Heart left ventricle (tissue), 13 donors: ENCODE measurements at regions not wholly inside any gene's neighbourhood (a gene's known extent, or its start where the extent isn't known, plus 50 kb on each side); places are given as distances from the start of the nearest gene placed in this dataset.

Experiments
- POLR2A ChIP-seq, 2 donors: fragments of 450-650 bp; IDR thresholded peaks; one replicate each; pipeline ENCODE4 v1.6.1; 2017; ENCODE audit warnings: antibody characterized with exemption in 2 of 2, mild to moderate bottlenecking in 2 of 2, moderate library complexity in 2 of 2
- TF ChIP-seq, protein P1 (sequence below), 12 donors: fragments of 200-600 bp; sonication (generic) in 4 of 12; IDR thresholded peaks; one replicate each; pipeline versions ENCODE4 v1.5.0 to v1.8.0; 2018 to 2022; ENCODE audit warnings: antibody characterized with exemption in 12 of 12, mild to moderate bottlenecking in 5 of 12
- donor health status: ischemic (EF 13 %, LVEDD 7.1; RV severe dilation, severe dysfunction).
- donor health status: DM: no; HTN: yes; CAD: no.
- donor health status: DM: no; HTN: no; CAD: no.
- donor health status: ischemic (EF 25% LVEDD 6.9; RV normal size, moderate dysfunction).
- donor health status: ischemic (EF 25% LVEDD 5.7; RV mildly dilated, moderate dysfunction).
- donor health status: ischemic (EF 35%, LVEDD 5.7; RV mildly dilated, moderate dysfunction).
- donor health status: nonischemic (EF 11% LVEDD 7.7; RV severe dilation, severe dysfunction).
- donor health status: DM: yes; HTN: yes; CAD: no.
- donor health status: PGD.
- donor health status: ischemic (EF 29% LVEDD 5.4; RV normal size, mild dysfunction).
- donor health status: nonischemic (EF 23%, LVEDD 6.1; RV moderate dilation, normal function).

DNA sequence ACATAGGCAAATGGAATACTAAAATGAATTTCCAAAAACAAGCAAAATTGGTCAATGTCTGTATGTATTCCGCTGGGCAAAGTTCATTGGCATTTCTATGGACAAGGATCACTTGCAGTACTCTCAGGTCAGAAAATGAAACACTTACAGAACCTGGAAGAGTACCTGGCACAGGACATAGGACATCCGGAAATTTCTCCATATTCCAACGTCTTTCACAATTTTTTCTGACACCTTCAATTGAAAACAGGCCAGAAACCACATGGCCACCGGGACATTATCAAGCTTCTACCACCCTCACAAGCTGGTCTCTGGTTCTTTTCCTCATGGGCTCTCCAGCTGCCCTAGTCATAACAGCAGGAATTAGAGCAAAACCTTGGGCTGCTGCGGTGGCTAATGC is 96.9 kb upstream of the MSH6 start:
- TF ChIP-seq, protein P1, sequence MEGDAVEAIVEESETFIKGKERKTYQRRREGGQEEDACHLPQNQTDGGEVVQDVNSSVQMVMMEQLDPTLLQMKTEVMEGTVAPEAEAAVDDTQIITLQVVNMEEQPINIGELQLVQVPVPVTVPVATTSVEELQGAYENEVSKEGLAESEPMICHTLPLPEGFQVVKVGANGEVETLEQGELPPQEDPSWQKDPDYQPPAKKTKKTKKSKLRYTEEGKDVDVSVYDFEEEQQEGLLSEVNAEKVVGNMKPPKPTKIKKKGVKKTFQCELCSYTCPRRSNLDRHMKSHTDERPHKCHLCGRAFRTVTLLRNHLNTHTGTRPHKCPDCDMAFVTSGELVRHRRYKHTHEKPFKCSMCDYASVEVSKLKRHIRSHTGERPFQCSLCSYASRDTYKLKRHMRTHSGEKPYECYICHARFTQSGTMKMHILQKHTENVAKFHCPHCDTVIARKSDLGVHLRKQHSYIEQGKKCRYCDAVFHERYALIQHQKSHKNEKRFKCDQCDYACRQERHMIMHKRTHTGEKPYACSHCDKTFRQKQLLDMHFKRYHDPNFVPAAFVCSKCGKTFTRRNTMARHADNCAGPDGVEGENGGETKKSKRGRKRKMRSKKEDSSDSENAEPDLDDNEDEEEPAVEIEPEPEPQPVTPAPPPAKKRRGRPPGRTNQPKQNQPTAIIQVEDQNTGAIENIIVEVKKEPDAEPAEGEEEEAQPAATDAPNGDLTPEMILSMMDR (IDR thresholded peaks at IDR 0.05), result no peak
- no peak for TF ChIP-seq POLR2A (IDR thresholded peaks at IDR 0.05)
